Gastrocnemius medialis (tissue), 4 donors: ENCODE measurements at regions not wholly inside any gene's neighbourhood (a gene's known extent, or its start where the extent isn't known, plus 50 kb on each side); places are given as distances from the start of the nearest gene placed in this dataset.

Source experiments
- ATAC-seq, 2 donors: fragments of 150-250 bp; one replicate each; pipeline ENCODE4 v1.9.1; 2016
- DNase-seq, 2 donors: peaks; one replicate each; pipeline ENCODE4 v3.0.0-alpha.2; 2019
- H3K27ac ChIP-seq, 4 donors: fragments of 200-600 bp; sonication (generic); 1 replicate in 1 of 4; 2 replicates in 3 of 4; pipeline ENCODE4 v1.5.1; 2016 to 2018; ENCODE audit warnings: mild to moderate bottlenecking in 2 of 4, moderate library complexity in 1 of 4
- H3K27me3 ChIP-seq, 3 donors: fragments of 200-600 bp; sonication (generic) in 2 of 3; 1 replicate in 1 of 3; 2 replicates in 2 of 3; pipeline versions ENCODE4 v1.5.1 to v1.6.0; 2016 to 2019; ENCODE audit warnings: mild to moderate bottlenecking in 1 of 3, moderate library complexity in 1 of 3
- H3K36me3 ChIP-seq, 2 donors: fragments of 200-600 bp; sonication (generic) in 1 of 2; one replicate each; pipeline ENCODE4 v1.5.1; 2017 to 2018
- H3K4me1 ChIP-seq, 2 donors: fragments of 200-600 bp; sonication (generic) in 1 of 2; one replicate each; pipeline ENCODE4 v1.5.1; 2016 to 2017; ENCODE audit warnings: mild to moderate bottlenecking in 2 of 2
- H3K4me3 ChIP-seq, 4 donors: fragments of 200-600 bp; sonication (generic) in 3 of 4; 1 replicate in 1 of 4; 2 replicates in 3 of 4; pipeline ENCODE4 v1.5.1; 2016 to 2019; ENCODE audit warnings: mild to moderate bottlenecking in 2 of 4
- H3K9me3 ChIP-seq, 3 donors: fragments of 200-600 bp; sonication (generic) in 2 of 3; 1 replicate in 1 of 3; 2 replicates in 2 of 3; pipeline ENCODE4 v1.5.1; 2016 to 2019
- POLR2A ChIP-seq, 2 donors: fragments of 450-650 bp; IDR thresholded peaks; one replicate each; pipeline ENCODE4 v1.6.1; 2017; ENCODE audit warnings: antibody characterized with exemption in 2 of 2, mild to moderate bottlenecking in 2 of 2, moderate library complexity in 2 of 2
- in situ Hi-C, 4 donors: fragments of 200-750 bp; cut with MboI; loops; one replicate each; pipeline versions ENCODE4 v1.15.0 to v1.8.0; 2017; ENCODE audit warnings: low sequenced_read_pairs in 4 of 4
- intact Hi-C: fragments of 100-400 bp; cut with DNase I; formaldehyde crosslinking; loops from one replicate; pipeline ENCODE4 v1.15.1; 2023; ENCODE audit warnings: low total_unique reads
- TF ChIP-seq, protein P1 (sequence below), 5 experiments: fragments of 450-650 bp in 3 of 5; fragments of 200-600 bp in 2 of 5; sonication (generic) in 2 of 5; IDR thresholded peaks in 4 of 5; conservative IDR thresholded peaks in 1 of 5; 1 replicate in 4 of 5; 2 replicates in 1 of 5; pipeline ENCODE4 v1.5.1; 2016 to 2019; ENCODE audit warnings: antibody characterized with exemption in 5 of 5, mild to moderate bottlenecking in 3 of 5, moderate library complexity in 3 of 5

DNA sequence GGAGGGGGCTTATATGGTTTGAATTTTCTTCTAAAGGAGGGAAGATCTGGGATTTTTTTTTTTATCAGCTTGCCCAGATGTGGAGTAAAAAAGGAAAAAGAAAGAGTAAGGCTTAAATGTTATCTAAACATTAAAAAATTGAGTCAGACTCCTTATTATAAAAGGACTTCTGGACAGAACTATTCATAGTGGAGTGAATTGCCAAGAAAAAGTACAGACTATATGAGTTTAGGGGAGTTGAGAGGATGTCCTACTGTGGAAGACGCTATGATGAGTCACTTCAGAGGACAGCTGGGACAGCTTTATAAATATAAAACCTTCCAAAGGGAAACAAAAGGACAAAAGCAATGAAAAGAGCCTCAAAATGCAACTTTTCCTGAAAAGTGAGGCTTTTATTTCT is 73.0 kb downstream of the TFPI2 start:
- no peaks in the 10 kb centered on the region for H3K4me1 ChIP-seq
- no peak overlapping the region for H3K4me3 ChIP-seq
- H3K27me3 ChIP-seq, result no peaks in the 10 kb centered on the region
- in situ Hi-C loops (no loop called here), intact Hi-C loops (no loop called here)
- no peaks in the 10 kb centered on the region for H3K9me3 ChIP-seq
- no peak for DNase-seq
- TF ChIP-seq POLR2A (IDR thresholded peaks at IDR 0.05), result no peak
- TF ChIP-seq, protein P1, sequence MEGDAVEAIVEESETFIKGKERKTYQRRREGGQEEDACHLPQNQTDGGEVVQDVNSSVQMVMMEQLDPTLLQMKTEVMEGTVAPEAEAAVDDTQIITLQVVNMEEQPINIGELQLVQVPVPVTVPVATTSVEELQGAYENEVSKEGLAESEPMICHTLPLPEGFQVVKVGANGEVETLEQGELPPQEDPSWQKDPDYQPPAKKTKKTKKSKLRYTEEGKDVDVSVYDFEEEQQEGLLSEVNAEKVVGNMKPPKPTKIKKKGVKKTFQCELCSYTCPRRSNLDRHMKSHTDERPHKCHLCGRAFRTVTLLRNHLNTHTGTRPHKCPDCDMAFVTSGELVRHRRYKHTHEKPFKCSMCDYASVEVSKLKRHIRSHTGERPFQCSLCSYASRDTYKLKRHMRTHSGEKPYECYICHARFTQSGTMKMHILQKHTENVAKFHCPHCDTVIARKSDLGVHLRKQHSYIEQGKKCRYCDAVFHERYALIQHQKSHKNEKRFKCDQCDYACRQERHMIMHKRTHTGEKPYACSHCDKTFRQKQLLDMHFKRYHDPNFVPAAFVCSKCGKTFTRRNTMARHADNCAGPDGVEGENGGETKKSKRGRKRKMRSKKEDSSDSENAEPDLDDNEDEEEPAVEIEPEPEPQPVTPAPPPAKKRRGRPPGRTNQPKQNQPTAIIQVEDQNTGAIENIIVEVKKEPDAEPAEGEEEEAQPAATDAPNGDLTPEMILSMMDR (IDR thresholded peaks at IDR 0.05 in 4 of 5, conservative IDR thresholded peaks at IDR 0.05 in 1 of 5), result no peak
- H3K36me3 ChIP-seq, result no peaks in the 10 kb centered on the region
- no peak overlapping the region for H3K27ac ChIP-seq
- no peak for ATAC-seq

GRCh38 chr7:93817004-93817403 is 73.5 kb downstream of the TFPI2 start:
- TF ChIP-seq, protein P1 (IDR thresholded peaks at IDR 0.05 in 4 of 5, conservative IDR thresholded peaks at IDR 0.05 in 1 of 5), result no peak
- no peak for TF ChIP-seq POLR2A (IDR thresholded peaks at IDR 0.05)
- in situ Hi-C loops, result no loop called here
- intact Hi-C loops, result no loop called here
- H3K27ac ChIP-seq, result no peak overlapping the region
- H3K4me1 ChIP-seq, result no peaks in the 10 kb centered on the region
- H3K36me3 ChIP-seq, result no peaks in the 10 kb centered on the region
- no peak for DNase-seq
- no peaks in the 10 kb centered on the region for H3K9me3 ChIP-seq
- H3K4me3 ChIP-seq, result no peak overlapping the region
- H3K27me3 ChIP-seq, result no peaks in the 10 kb centered on the region
- ATAC-seq, result no peak

- in situ Hi-C loops (no loop called here), intact Hi-C loops (no loop called here)
- H3K36me3 ChIP-seq, result no peaks in the 10 kb centered on the region
- no peak overlapping the region for H3K4me3 ChIP-seq
- no peak for TF ChIP-seq POLR2A (IDR thresholded peaks at IDR 0.05)
- TF ChIP-seq, protein P1 (IDR thresholded peaks at IDR 0.05 in 4 of 5, conservative IDR thresholded peaks at IDR 0.05 in 1 of 5), result no peak
- no peaks in the 10 kb centered on the region for H3K27me3 ChIP-seq
- DNase-seq (no peak), ATAC-seq (no peak)
- no peak overlapping the region for H3K27ac ChIP-seq
- H3K4me1 ChIP-seq, result no peaks in the 10 kb centered on the region
- no peaks in the 10 kb centered on the region for H3K9me3 ChIP-seq
Measured at GRCh38 chr7:93813514-93813913, 77.0 kb downstream of the TFPI2 start.

DNA sequence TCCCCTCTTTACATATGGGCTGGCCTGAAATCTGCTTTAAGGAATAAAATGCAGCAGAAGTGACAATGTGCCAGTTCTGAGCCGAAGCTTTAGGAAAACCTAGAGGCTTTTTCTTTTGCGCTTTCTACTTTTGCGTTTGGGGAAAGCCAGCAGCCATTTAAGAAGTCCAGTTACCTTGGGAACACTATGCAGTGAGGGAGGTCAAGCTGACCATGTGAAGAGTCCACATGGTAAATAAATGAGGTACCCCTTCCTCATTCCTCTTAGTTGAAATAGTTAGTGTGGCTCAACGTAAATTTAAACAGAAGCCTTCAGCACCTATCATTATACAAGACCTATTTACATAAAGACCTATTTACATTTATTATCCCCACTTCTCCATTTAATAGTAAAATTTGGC is 78.5 kb downstream of the TFPI2 start:
- Histone ChIP-seq H3K4me3 (no peak overlapping the region), H3K27ac (no peak overlapping the region), H3K36me3 (no peaks in the 10 kb centered on the region), H3K9me3 (no peaks in the 10 kb centered on the region), H3K27me3 (no peaks in the 10 kb centered on the region), H3K4me1 (no peaks in the 10 kb centered on the region)
- ATAC-seq (no peak), DNase-seq (no peak)
- intact Hi-C loops (no loop called here), in situ Hi-C loops (no loop called here)
- TF ChIP-seq, protein P1 (IDR thresholded peaks at IDR 0.05 in 4 of 5, conservative IDR thresholded peaks at IDR 0.05 in 1 of 5), result no peak
- TF ChIP-seq POLR2A (IDR thresholded peaks at IDR 0.05), result no peak

GRCh38 chr7:93811198-93811597 is 79.4 kb downstream of the TFPI2 start:
- Histone ChIP-seq H3K9me3 (no peaks in the 10 kb centered on the region), H3K36me3 (no peaks in the 10 kb centered on the region), H3K27ac (no peak overlapping the region), H3K4me3 (no peak overlapping the region), H3K4me1 (no peaks in the 10 kb centered on the region), H3K27me3 (no peaks in the 10 kb centered on the region)
- in situ Hi-C loops, result no loop called here
- intact Hi-C loops, result no loop called here
- DNase-seq, result no peak
- no peak for ATAC-seq
- TF ChIP-seq POLR2A (IDR thresholded peaks at IDR 0.05), result no peak
- TF ChIP-seq, protein P1 (IDR thresholded peaks at IDR 0.05 in 4 of 5, conservative IDR thresholded peaks at IDR 0.05 in 1 of 5), result no peak
